ENCODE measurements at regions not wholly inside any gene's neighbourhood (a gene's known extent, or its start where the extent isn't known, plus 50 kb on each side); places are given as distances from the start of the nearest gene placed in this dataset.

DNA sequence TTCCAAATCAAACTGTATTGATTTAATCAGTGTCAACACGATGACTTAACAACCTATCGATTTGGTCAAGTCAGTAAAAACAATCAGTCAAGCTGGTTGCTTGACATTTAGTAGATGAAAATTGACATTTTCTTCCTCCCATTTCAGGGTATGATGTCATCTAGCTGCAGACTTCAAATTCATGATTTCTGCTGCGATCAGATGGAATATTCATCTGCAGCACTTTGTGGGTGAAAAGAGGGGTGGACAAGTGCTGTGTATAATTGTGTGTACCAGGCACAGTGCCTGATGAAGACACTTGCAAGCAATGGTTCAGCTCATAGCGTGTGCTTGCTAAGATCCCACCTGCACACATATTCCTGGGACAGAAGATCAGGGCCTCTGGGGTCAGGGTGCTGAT, 479.8 kb downstream of the DISC1 start (continued):
- TF ChIP-seq PRDM15 (CRISPR knock-in tag; IDR thresholded peaks at IDR 0.05) (no peak), ARID4B (CRISPR knock-in tag; IDR thresholded peaks at IDR 0.05; ENCODE audit: borderline replicate concordance) (no peak), ZNF219 (CRISPR knock-in tag; IDR thresholded peaks at IDR 0.05; ENCODE audit: borderline replicate concordance) (no peak), ZNF232 (CRISPR knock-in tag; IDR thresholded peaks at IDR 0.05) (no peak), NFATC4 (CRISPR knock-in tag; IDR thresholded peaks at IDR 0.05) (no peak)

GRCh38 chr1:232105561-232105960, 479.0 kb downstream of the DISC1 start:
- CTCF ChIA-PET = interaction anchor here (0.9 kb wide), 1 partner anchor 349 kb away, joined by 3 read pairs; no protein-coding TSS in a partner anchor
- Mint-ChIP-seq H3K4me3 (no peak overlapping the region), H3K9me3 (peaks cover 6% of the 10 kb centered on the region), H3K4me1 (peaks cover 51% of the 10 kb centered on the region), H3K27me3 (ENCODE audit: low read depth) (peaks cover 33% of the 10 kb centered on the region), H3K36me3 (peaks cover 6% of the 10 kb centered on the region), H3K27ac (no peak overlapping the region)
- POLR2A ChIA-PET = no interaction called here
- DNase-seq (ENCODE audit: low spot score) = no peak
- ATAC-seq = no peak
- TF ChIP-seq CDX4 (CRISPR knock-in tag; IDR thresholded peaks at IDR 0.05; ENCODE audit: borderline replicate concordance) = no peak
- TF ChIP-seq TEAD4 (CRISPR knock-in tag; IDR thresholded peaks at IDR 0.05) = no peak
- no peak for TF ChIP-seq ATF2 (CRISPR knock-in tag; IDR thresholded peaks at IDR 0.05; ENCODE audit: borderline replicate concordance, low read depth)
- TF ChIP-seq GRHL2 (CRISPR knock-in tag; IDR thresholded peaks at IDR 0.05; ENCODE audit: insufficient replicate concordance, severe bottlenecking) = no peak
- TF ChIP-seq ZNF138 (CRISPR knock-in tag; conservative IDR thresholded peaks at IDR 0.05) = no peak
- TF ChIP-seq GABPB1 (CRISPR knock-in tag; IDR thresholded peaks at IDR 0.05) = no peak

- CTCF ChIA-PET = no interaction called here
- H3K36me3 Mint-ChIP-seq = peaks cover 31% of the 10 kb centered on the region
Observed at GRCh38 chr1:232101231-232101630, 474.6 kb downstream of the DISC1 start.

More at GRCh38 chr1:232101231-232101630, 474.6 kb downstream of the DISC1 start:
- Mint-ChIP-seq H3K27me3 (ENCODE audit: low read depth) (peaks cover 34% of the 10 kb centered on the region), H3K4me3 (no peak overlapping the region), H3K4me1 (peaks cover 19% of the 10 kb centered on the region), H3K27ac (no peak overlapping the region), H3K9me3 (peaks cover 32% of the 10 kb centered on the region)
- ATAC-seq (no peak), DNase-seq (ENCODE audit: low spot score) (no peak)
- POLR2A ChIA-PET = no interaction called here
- TF ChIP-seq PRDM15 (CRISPR knock-in tag; IDR thresholded peaks at IDR 0.05) (no peak), TEAD1 (CRISPR knock-in tag; IDR thresholded peaks at IDR 0.05) (no peak), NFATC4 (CRISPR knock-in tag; IDR thresholded peaks at IDR 0.05) (no peak), HMGXB4 (CRISPR knock-in tag; IDR thresholded peaks at IDR 0.05) (no peak), ZNF219 (CRISPR knock-in tag; IDR thresholded peaks at IDR 0.05; ENCODE audit: borderline replicate concordance) (no peak), ZNF396 (CRISPR knock-in tag; IDR thresholded peaks at IDR 0.05; ENCODE audit: borderline replicate concordance) (no peak), CBFB (CRISPR knock-in tag; IDR thresholded peaks at IDR 0.05; ENCODE audit: low read depth) (no peak), ZNF263 (CRISPR knock-in tag; IDR thresholded peaks at IDR 0.05; ENCODE audit: low read depth) (no peak), JUN (CRISPR knock-in tag; IDR thresholded peaks at IDR 0.05) (no peak)
